Stimulated activated CD4-positive, alpha-beta T cell treated with anti-CD3 and anti-CD28 coated beads, Interleukin-15, amount 100 ng/mL, for 1 hour (primary cell): ENCODE measurements at regions not wholly inside any gene's neighbourhood (a gene's known extent, or its start where the extent isn't known, plus 50 kb on each side); places are given as distances from the start of the nearest gene placed in this dataset.
"Not testable (repeated sequence)": the region's sequence is repeated elsewhere in the genome, so short reads cannot be mapped to it uniquely, and the experiment has no call there.

Experiments
- DNase-seq, 2 donors: peaks; one replicate each; pipeline ENCODE4 v3.0.0-alpha.2; 2020; ENCODE audit warnings: low read depth in 1 of 2, low spot score in 1 of 2

- peak in 1 of 2 donors; percentile 18 for DNase-seq
Measured at GRCh38 chr15:32536507-32537172, 56.6 kb upstream of the GOLGA8N start.

- not testable (repeated sequence) for DNase-seq
Measured at GRCh38 chr15:32536057-32536493, 57.2 kb upstream of the GOLGA8N start.

- not testable (repeated sequence) for DNase-seq
Measured at GRCh38 chr15:32535150-32535898, 57.9 kb upstream of the GOLGA8N start.

GRCh38 chr15:32522900-32523299 is 67.5 kb upstream of the GOLGA8O start:
- not testable (repeated sequence) for DNase-seq

GRCh38 chr15:32522421-32522820 is 67.0 kb upstream of the GOLGA8O start:
- DNase-seq, result not testable (repeated sequence)

GRCh38 chr15:32518976-32519375 is 63.5 kb upstream of the GOLGA8O start:
- not testable (repeated sequence) for DNase-seq

GRCh38 chr15:32518013-32518412 is 62.6 kb upstream of the GOLGA8O start:
- DNase-seq, result not testable (repeated sequence)

- not testable (repeated sequence) for DNase-seq
Measured at GRCh38 chr15:32516954-32517353, 61.5 kb upstream of the GOLGA8O start.

- not testable (repeated sequence) for DNase-seq
Measured at GRCh38 chr15:32513378-32513777, 57.9 kb upstream of the GOLGA8O start.

- not testable (repeated sequence) for DNase-seq
Measured at GRCh38 chr15:32510027-32510426, 54.6 kb upstream of the GOLGA8O start.

- DNase-seq, result not testable (repeated sequence)
Measured at GRCh38 chr15:32508081-32508480, 52.6 kb upstream of the GOLGA8O start.

- not testable (repeated sequence) for DNase-seq
Measured at GRCh38 chr15:32506787-32507186, 51.4 kb upstream of the GOLGA8O start.

GRCh38 chr15:32505633-32506032 is 50.2 kb upstream of the GOLGA8O start:
- DNase-seq, result not testable (repeated sequence)
